ENCODE measurements at regions not wholly inside any gene's neighbourhood (a gene's known extent, or its start where the extent isn't known, plus 50 kb on each side); places are given as distances from the start of the nearest gene placed in this dataset.

DNA sequence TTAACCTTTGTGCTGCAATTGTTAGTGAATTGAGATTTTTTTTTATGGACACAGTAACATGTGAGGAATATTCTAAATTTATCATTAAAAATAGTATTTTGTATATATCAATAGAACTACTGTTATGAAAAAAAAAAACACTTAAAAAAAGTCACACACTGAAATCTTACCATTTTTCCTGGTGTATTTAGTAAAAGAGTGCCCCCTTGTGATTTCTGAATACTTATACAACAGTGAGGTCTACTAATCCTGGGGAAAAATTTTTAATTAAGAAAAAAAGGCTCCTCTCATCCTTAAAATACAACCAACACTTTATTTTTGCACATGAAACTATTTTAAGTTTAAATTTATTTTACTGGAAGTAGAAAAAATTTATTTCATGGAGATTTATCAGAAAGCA, 56.4 kb upstream of the SPOCK3 start:
- H3K4me1 ChIP-seq = no peaks in the 10 kb centered on the region
- no peak for TF ChIP-seq POLR2A (IDR thresholded peaks at IDR 0.05)
- TF ChIP-seq, protein P1, sequence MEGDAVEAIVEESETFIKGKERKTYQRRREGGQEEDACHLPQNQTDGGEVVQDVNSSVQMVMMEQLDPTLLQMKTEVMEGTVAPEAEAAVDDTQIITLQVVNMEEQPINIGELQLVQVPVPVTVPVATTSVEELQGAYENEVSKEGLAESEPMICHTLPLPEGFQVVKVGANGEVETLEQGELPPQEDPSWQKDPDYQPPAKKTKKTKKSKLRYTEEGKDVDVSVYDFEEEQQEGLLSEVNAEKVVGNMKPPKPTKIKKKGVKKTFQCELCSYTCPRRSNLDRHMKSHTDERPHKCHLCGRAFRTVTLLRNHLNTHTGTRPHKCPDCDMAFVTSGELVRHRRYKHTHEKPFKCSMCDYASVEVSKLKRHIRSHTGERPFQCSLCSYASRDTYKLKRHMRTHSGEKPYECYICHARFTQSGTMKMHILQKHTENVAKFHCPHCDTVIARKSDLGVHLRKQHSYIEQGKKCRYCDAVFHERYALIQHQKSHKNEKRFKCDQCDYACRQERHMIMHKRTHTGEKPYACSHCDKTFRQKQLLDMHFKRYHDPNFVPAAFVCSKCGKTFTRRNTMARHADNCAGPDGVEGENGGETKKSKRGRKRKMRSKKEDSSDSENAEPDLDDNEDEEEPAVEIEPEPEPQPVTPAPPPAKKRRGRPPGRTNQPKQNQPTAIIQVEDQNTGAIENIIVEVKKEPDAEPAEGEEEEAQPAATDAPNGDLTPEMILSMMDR (IDR thresholded peaks at IDR 0.05 in 8 of 11, conservative IDR thresholded peaks at IDR 0.05 in 3 of 11) = peak in 3 of 11 experiments; percentile 21 to 28 (median 26)
- TF ChIP-seq POLR2AphosphoS5 (IDR thresholded peaks at IDR 0.05) = no peak
- intact Hi-C loops (cut with DNase I; ENCODE audit: low total_unique reads) = loop anchor here (5.0 kb wide), 1 partner anchor 268 kb away; no protein-coding TSS in a partner anchor
- H3K27me3 ChIP-seq (replicated peaks in 1 of 7) = no peaks in the 10 kb centered on the region
- DNase-seq = no peak
- no peak overlapping the region for H3K27ac ChIP-seq
- H3K9me3 ChIP-seq = peaks cover 0 to 14% (median 3%) of the 10 kb centered on the region in 8 donors
- H3K36me3 ChIP-seq = no peaks in the 10 kb centered on the region
- H3K4me3 ChIP-seq = no peak overlapping the region

DNA sequence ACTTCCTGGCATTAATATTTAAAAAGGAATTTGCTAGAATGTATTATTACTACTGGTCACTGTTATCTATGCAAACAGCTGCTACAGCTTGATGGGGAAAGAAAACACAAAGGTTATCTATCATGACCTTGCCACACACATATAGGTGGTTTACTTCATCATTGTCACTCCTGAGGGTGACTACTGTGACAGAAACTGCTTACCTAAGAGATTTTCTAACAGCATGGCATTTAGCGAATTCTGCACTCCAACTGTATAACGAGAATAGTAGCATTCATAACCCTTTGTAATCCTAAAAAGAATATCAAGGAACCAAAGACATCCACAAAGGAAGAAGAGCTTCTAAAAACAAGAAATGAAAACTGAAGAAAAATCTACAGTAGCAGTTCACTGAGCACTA, 74.6 kb upstream of the SPOCK3 start:
- no peaks in the 10 kb centered on the region for H3K4me1 ChIP-seq
- H3K9me3 ChIP-seq = peaks cover 0 to 8% (median 0%) of the 10 kb centered on the region in 8 donors
- intact Hi-C loops (cut with DNase I; ENCODE audit: low total_unique reads) = no loop called here
- DNase-seq = no peak
- no peaks in the 10 kb centered on the region for H3K27me3 ChIP-seq (replicated peaks in 1 of 7)
- 63 to 78% (median 67%) methylated on average over 2 of the region's 2 CpGs for WGBS, 5 donors
- H3K36me3 ChIP-seq = no peaks in the 10 kb centered on the region
- H3K4me3 ChIP-seq = no peak overlapping the region
- TF ChIP-seq, protein P1 (IDR thresholded peaks at IDR 0.05 in 8 of 11, conservative IDR thresholded peaks at IDR 0.05 in 3 of 11) = no peak
- TF ChIP-seq POLR2AphosphoS5 (IDR thresholded peaks at IDR 0.05) (no peak), POLR2A (IDR thresholded peaks at IDR 0.05) (no peak)
- no peak overlapping the region for H3K27ac ChIP-seq

DNA sequence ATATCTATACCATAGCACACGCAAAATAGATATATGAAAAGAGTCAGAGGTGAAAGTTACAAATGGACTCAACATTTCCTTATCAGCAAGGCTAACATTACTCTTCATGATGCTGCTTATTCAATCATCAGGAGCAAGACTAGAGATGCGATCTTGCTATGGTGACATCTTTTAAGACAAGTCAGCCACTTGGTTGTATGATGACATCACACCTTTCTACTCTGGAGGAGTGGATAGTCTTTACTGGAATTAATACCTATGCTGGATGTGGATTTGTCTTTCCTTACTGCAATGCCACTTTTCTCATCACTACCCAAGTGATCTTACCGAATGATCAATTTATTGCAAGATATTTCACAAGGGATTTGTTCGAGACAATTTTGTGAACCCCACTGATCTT, 87.0 kb upstream of the SPOCK3 start:
- TF ChIP-seq POLR2A (IDR thresholded peaks at IDR 0.05) = no peak
- no peak for TF ChIP-seq POLR2AphosphoS5 (IDR thresholded peaks at IDR 0.05)
- TF ChIP-seq, protein P1 (IDR thresholded peaks at IDR 0.05 in 8 of 11, conservative IDR thresholded peaks at IDR 0.05 in 3 of 11) = no peak

GRCh38 chr4:167339781-167340180, 105.5 kb upstream of the SPOCK3 start:
- no peaks in the 10 kb centered on the region for H3K36me3 ChIP-seq
- no peak overlapping the region for H3K27ac ChIP-seq
- no peak for TF ChIP-seq POLR2A (IDR thresholded peaks at IDR 0.05)
- TF ChIP-seq, protein P1 (IDR thresholded peaks at IDR 0.05 in 8 of 11, conservative IDR thresholded peaks at IDR 0.05 in 3 of 11) = no peak
- no peaks in the 10 kb centered on the region for H3K4me1 ChIP-seq
- intact Hi-C loops (cut with DNase I; ENCODE audit: low total_unique reads) = no loop called here
- WGBS, 5 donors = 74 to 86% (median 77%) methylated on average over 6 of the region's 6 CpGs
- no peak overlapping the region for H3K4me3 ChIP-seq
- peaks cover 0 to 17% (median 10%) of the 10 kb centered on the region in 8 donors for H3K9me3 ChIP-seq
- no peaks in the 10 kb centered on the region for H3K27me3 ChIP-seq (replicated peaks in 1 of 7)
- no peak for DNase-seq

More for the DNA sequence above, 87.0 kb upstream of the SPOCK3 start:
- no peaks in the 10 kb centered on the region for H3K36me3 ChIP-seq
- intact Hi-C loops (cut with DNase I; ENCODE audit: low total_unique reads) = no loop called here
- no peaks in the 10 kb centered on the region for H3K27me3 ChIP-seq (replicated peaks in 1 of 7)
- no peak overlapping the region for H3K27ac ChIP-seq
- no peak overlapping the region for H3K4me3 ChIP-seq
- 89 to 94% (median 90%) methylated on average over 4 of the region's 4 CpGs for WGBS, 5 donors
- DNase-seq = no peak
- H3K4me1 ChIP-seq = no peaks in the 10 kb centered on the region
- peaks cover 0 to 1% (median 0%) of the 10 kb centered on the region in 8 donors for H3K9me3 ChIP-seq

Measured in spleen (tissue), 11 donors.